ENCODE measurements at regions not wholly inside any gene's neighbourhood (a gene's known extent, or its start where the extent isn't known, plus 50 kb on each side); places are given as distances from the start of the nearest gene placed in this dataset.
A peak's percentile ranks its signal among the peaks of the same experiment; 100 is the strongest.

- H3K4me1 Mint-ChIP-seq = peaks cover 0 to 1% (median 0%) of the 10 kb centered on the region in 4 donors
- no peak for ATAC-seq
- POLR2A ChIA-PET = interaction anchor here (0.7 kb wide), 1 partner anchor 1484 kb away, joined by 3 read pairs; no protein-coding TSS in a partner anchor
- no peak for DNase-seq
- no peak overlapping the region for H3K27ac Mint-ChIP-seq
- H3K27me3 Mint-ChIP-seq = peaks cover 6 to 25% (median 14%) of the 10 kb centered on the region in 5 donors
- H3K9me3 Mint-ChIP-seq = peaks cover 0 to 7% (median 0%) of the 10 kb centered on the region in 9 donors
- H3K36me3 Mint-ChIP-seq = peaks cover 0 to 6% (median 0%) of the 10 kb centered on the region in 3 donors
- H3K4me3 Mint-ChIP-seq = no peak overlapping the region
Observed at GRCh38 chr20:58102261-58102660, 126.2 kb downstream of the ANKRD60 start.

- Mint-ChIP-seq H3K27me3 (peaks cover 11 to 23% (median 18%) of the 10 kb centered on the region in 5 donors), H3K4me3 (no peak overlapping the region), H3K36me3 (peaks cover 0 to 6% (median 0%) of the 10 kb centered on the region in 3 donors), H3K4me1 (peaks cover 0 to 1% (median 0%) of the 10 kb centered on the region in 4 donors), H3K27ac (no peak overlapping the region), H3K9me3 (peaks cover 0 to 6% (median 0%) of the 10 kb centered on the region in 9 donors)
- ATAC-seq (no peak), DNase-seq (no peak)
- POLR2A ChIA-PET = no interaction called here
Observed at GRCh38 chr20:58100731-58101356, 127.6 kb downstream of the ANKRD60 start.

- no peaks in the 10 kb centered on the region for H3K9me3 Mint-ChIP-seq
- peaks cover 0 to 1% (median 0%) of the 10 kb centered on the region in 4 donors for H3K4me1 Mint-ChIP-seq
- no peak for DNase-seq
- H3K27ac Mint-ChIP-seq = peak overlapping the region in 1 of 10 donors; percentile 60
- peaks cover 9 to 18% (median 13%) of the 10 kb centered on the region in 5 donors for H3K27me3 Mint-ChIP-seq
- no peak overlapping the region for H3K4me3 Mint-ChIP-seq
- POLR2A ChIA-PET = no interaction called here
- H3K36me3 Mint-ChIP-seq = no peaks in the 10 kb centered on the region
- ATAC-seq = no peak
Observed at GRCh38 chr20:58099956-58100730, 128.3 kb downstream of the ANKRD60 start.

GRCh38 chr20:58099291-58099935 is 129.0 kb downstream of the ANKRD60 start:
- peak overlapping the region in 1 of 10 donors; percentile 60 for H3K27ac Mint-ChIP-seq
- H3K4me3 Mint-ChIP-seq = no peak overlapping the region
- no peak for DNase-seq
- peaks cover 9 to 18% (median 11%) of the 10 kb centered on the region in 5 donors for H3K27me3 Mint-ChIP-seq
- H3K36me3 Mint-ChIP-seq = no peaks in the 10 kb centered on the region
- peaks cover 0 to 1% (median 0%) of the 10 kb centered on the region in 4 donors for H3K4me1 Mint-ChIP-seq
- no peak for ATAC-seq
- POLR2A ChIA-PET = no interaction called here
- no peaks in the 10 kb centered on the region for H3K9me3 Mint-ChIP-seq

GRCh38 chr20:58098571-58098970 is 129.9 kb downstream of the ANKRD60 start:
- no peaks in the 10 kb centered on the region for H3K36me3 Mint-ChIP-seq

GRCh38 chr20:58097943-58098342 is 130.5 kb downstream of the ANKRD60 start:
- DNase-seq (no peak), ATAC-seq (no peak)
- POLR2A ChIA-PET = no interaction called here
- Mint-ChIP-seq H3K36me3 (no peaks in the 10 kb centered on the region), H3K4me1 (peaks cover 0 to 1% (median 0%) of the 10 kb centered on the region in 4 donors), H3K27ac (no peak overlapping the region), H3K27me3 (peaks cover 9 to 17% (median 11%) of the 10 kb centered on the region in 5 donors), H3K4me3 (no peak overlapping the region), H3K9me3 (no peaks in the 10 kb centered on the region)

More at GRCh38 chr20:58098571-58098970, 129.9 kb downstream of the ANKRD60 start:
- ATAC-seq (no peak), DNase-seq (no peak)
- POLR2A ChIA-PET = no interaction called here
- no peak overlapping the region for H3K27ac Mint-ChIP-seq
- peaks cover 9 to 17% (median 11%) of the 10 kb centered on the region in 5 donors for H3K27me3 Mint-ChIP-seq
- no peaks in the 10 kb centered on the region for H3K9me3 Mint-ChIP-seq
- no peak overlapping the region for H3K4me3 Mint-ChIP-seq
- peaks cover 0 to 1% (median 0%) of the 10 kb centered on the region in 4 donors for H3K4me1 Mint-ChIP-seq

GRCh38 chr20:58097429-58097828 is 131.0 kb downstream of the ANKRD60 start:
- POLR2A ChIA-PET = no interaction called here
- Mint-ChIP-seq H3K27me3 (peaks cover 9 to 17% (median 12%) of the 10 kb centered on the region in 5 donors), H3K27ac (no peak overlapping the region), H3K9me3 (no peaks in the 10 kb centered on the region), H3K36me3 (no peaks in the 10 kb centered on the region), H3K4me1 (peaks cover 0 to 1% (median 0%) of the 10 kb centered on the region in 4 donors), H3K4me3 (no peak overlapping the region)
- ATAC-seq = no peak
- DNase-seq = no peak

GRCh38 chr20:58096880-58097423 is 131.5 kb downstream of the ANKRD60 start:
- Mint-ChIP-seq H3K4me3 (no peak overlapping the region), H3K4me1 (peaks cover 0 to 1% (median 0%) of the 10 kb centered on the region in 4 donors), H3K27ac (no peak overlapping the region), H3K9me3 (no peaks in the 10 kb centered on the region), H3K36me3 (no peaks in the 10 kb centered on the region), H3K27me3 (peaks cover 9 to 18% (median 12%) of the 10 kb centered on the region in 5 donors)
- POLR2A ChIA-PET = no interaction called here
- ATAC-seq (no peak), DNase-seq (no peak)

GRCh38 chr20:58094698-58095097 is 133.8 kb downstream of the ANKRD60 start:
- POLR2A ChIA-PET = no interaction called here
- Mint-ChIP-seq H3K27me3 (peaks cover 6 to 27% (median 14%) of the 10 kb centered on the region in 5 donors), H3K4me1 (peaks cover 0 to 1% (median 0%) of the 10 kb centered on the region in 4 donors), H3K36me3 (no peaks in the 10 kb centered on the region), H3K27ac (no peak overlapping the region), H3K9me3 (no peaks in the 10 kb centered on the region), H3K4me3 (no peak overlapping the region)
- DNase-seq = no peak
- no peak for ATAC-seq

GRCh38 chr20:58094160-58094559 is 134.3 kb downstream of the ANKRD60 start:
- ATAC-seq = no peak
- no peaks in the 10 kb centered on the region for H3K36me3 Mint-ChIP-seq
- POLR2A ChIA-PET = no interaction called here
- no peak for DNase-seq
- peaks cover 6 to 27% (median 14%) of the 10 kb centered on the region in 5 donors for H3K27me3 Mint-ChIP-seq
- H3K9me3 Mint-ChIP-seq = no peaks in the 10 kb centered on the region
- H3K27ac Mint-ChIP-seq = no peak overlapping the region
- H3K4me3 Mint-ChIP-seq = no peak overlapping the region
- peaks cover 0 to 1% (median 0%) of the 10 kb centered on the region in 4 donors for H3K4me1 Mint-ChIP-seq

GRCh38 chr20:58092871-58093270 is 135.6 kb downstream of the ANKRD60 start:
- DNase-seq (no peak), ATAC-seq (no peak)
- peaks cover 6 to 27% (median 14%) of the 10 kb centered on the region in 5 donors for H3K27me3 Mint-ChIP-seq
- H3K4me1 Mint-ChIP-seq = peaks cover 0 to 1% (median 0%) of the 10 kb centered on the region in 4 donors
- no peaks in the 10 kb centered on the region for H3K9me3 Mint-ChIP-seq
- H3K27ac Mint-ChIP-seq = no peak overlapping the region
- POLR2A ChIA-PET = no interaction called here
- H3K4me3 Mint-ChIP-seq = no peak overlapping the region
- H3K36me3 Mint-ChIP-seq = no peaks in the 10 kb centered on the region

GRCh38 chr20:58092353-58092752 is 136.1 kb downstream of the ANKRD60 start:
- H3K27me3 Mint-ChIP-seq = peaks cover 6 to 27% (median 13%) of the 10 kb centered on the region in 5 donors
- POLR2A ChIA-PET = no interaction called here
- no peak for ATAC-seq

More at GRCh38 chr20:58092353-58092752, 136.1 kb downstream of the ANKRD60 start:
- H3K4me3 Mint-ChIP-seq = no peak overlapping the region
- no peaks in the 10 kb centered on the region for H3K4me1 Mint-ChIP-seq
- H3K9me3 Mint-ChIP-seq = no peaks in the 10 kb centered on the region
- DNase-seq = no peak
- H3K27ac Mint-ChIP-seq = no peak overlapping the region
- no peaks in the 10 kb centered on the region for H3K36me3 Mint-ChIP-seq
